ENCODE measurements at regions not wholly inside any gene's neighbourhood (a gene's known extent, or its start where the extent isn't known, plus 50 kb on each side); places are given as distances from the start of the nearest gene placed in this dataset.

- peak; percentile 26 for ATAC-seq
- intact Hi-C loops (cut with micrococcal nuclease) = no loop called here
These were observed 142.2 kb downstream of the ABCA8 start for GRCh38 chr17:68812876-68813584.

GRCh38 chr17:68809148-68809547 lies 146.0 kb downstream of the ABCA8 start:
- DNase-seq (no peak), ATAC-seq (peak; percentile 37)
- intact Hi-C loops (cut with micrococcal nuclease) = no loop called here

More at GRCh38 chr17:68812876-68813584, 142.2 kb downstream of the ABCA8 start:
- DNase-seq = no peak

GRCh38 chr17:68807998-68808772 lies 147.0 kb downstream of the ABCA8 start:
- intact Hi-C loops (cut with micrococcal nuclease) = no loop called here
- DNase-seq (no peak), ATAC-seq (peak; percentile 87)

GRCh38 chr17:68805609-68806008 lies 149.6 kb downstream of the ABCA8 start:
- DNase-seq = no peak
- intact Hi-C loops (cut with micrococcal nuclease) = no loop called here
- ATAC-seq = no peak

- intact Hi-C loops (cut with micrococcal nuclease) = no loop called here
- ATAC-seq (no peak), DNase-seq (no peak)
These were observed 150.2 kb downstream of the ABCA8 start for GRCh38 chr17:68804777-68805520.

GRCh38 chr17:68803164-68803929 lies 151.8 kb downstream of the ABCA8 start:
- intact Hi-C loops (cut with micrococcal nuclease) = no loop called here
- ATAC-seq = no peak

GRCh38 chr17:68801335-68802247 lies 153.6 kb downstream of the ABCA8 start:
- DNase-seq (no peak), ATAC-seq (no peak)
- intact Hi-C loops (cut with micrococcal nuclease) = no loop called here

More at GRCh38 chr17:68803164-68803929, 151.8 kb downstream of the ABCA8 start:
- DNase-seq = no peak

- ATAC-seq (peak; percentile 58), DNase-seq (no peak)
- intact Hi-C loops (cut with micrococcal nuclease) = no loop called here
These were observed 154.4 kb downstream of the ABCA8 start for GRCh38 chr17:68800751-68801150.

GRCh38 chr17:68794636-68795434 lies 160.4 kb downstream of the ABCA8 start:
- peak; percentile 77 for ATAC-seq
- DNase-seq = peak; percentile 55
- intact Hi-C loops (cut with micrococcal nuclease) = no loop called here

GRCh38 chr17:68792873-68793272 lies 162.3 kb downstream of the ABCA8 start:
- ATAC-seq (no peak), DNase-seq (no peak)
- intact Hi-C loops (cut with micrococcal nuclease) = no loop called here

- intact Hi-C loops (cut with micrococcal nuclease) = no loop called here
- peak; percentile 31 for ATAC-seq
- no peak for DNase-seq
These were observed 163.0 kb downstream of the ABCA8 start for GRCh38 chr17:68792042-68792685.

GRCh38 chr17:68790931-68791330 lies 164.3 kb downstream of the ABCA8 start:
- ATAC-seq (peak; percentile 73), DNase-seq (peak; percentile 46)
- intact Hi-C loops (cut with micrococcal nuclease) = no loop called here

- no peak for ATAC-seq
- intact Hi-C loops (cut with micrococcal nuclease) = no loop called here
- DNase-seq = no peak
These were observed 164.7 kb downstream of the ABCA8 start for GRCh38 chr17:68790492-68790891.

- DNase-seq (no peak), ATAC-seq (no peak)
- intact Hi-C loops (cut with micrococcal nuclease) = no loop called here
These were observed 165.8 kb downstream of the ABCA8 start for GRCh38 chr17:68789203-68789962.

GRCh38 chr17:68785565-68786486 lies 169.4 kb downstream of the ABCA8 start:
- intact Hi-C loops (cut with micrococcal nuclease) = no loop called here

More at GRCh38 chr17:68785565-68786486, 169.4 kb downstream of the ABCA8 start:
- DNase-seq (no peak), ATAC-seq (no peak)
